Cardiac fibroblast (primary cell): ENCODE measurements at regions not wholly inside any gene's neighbourhood (a gene's known extent, or its start where the extent isn't known, plus 50 kb on each side); places are given as distances from the start of the nearest gene placed in this dataset.

Experiments used
- DNase-seq, 2 donors: peaks; one replicate each; pipeline versions ENCODE4 v3.0.0 to v3.0.0-alpha.2; 2010; ENCODE audit warnings: low read depth in 2 of 2
- H3K4me3 ChIP-seq, 2 donors: replicated peaks in 1 of 2; 1 replicate in 1 of 2; 2 replicates in 1 of 2; pipeline ENCODE4 v1.5.1; 2011; ENCODE audit warnings: low read depth in 2 of 2, low read length in 2 of 2, mild to moderate bottlenecking in 2 of 2, moderate library complexity in 1 of 2
- TF ChIP-seq, protein P1 (sequence below): IDR thresholded peaks from one replicate; pipeline ENCODE4 v1.5.1; 2011; ENCODE audit warnings: low read depth, mild to moderate bottlenecking, low read length, inconsistent platforms

DNA sequence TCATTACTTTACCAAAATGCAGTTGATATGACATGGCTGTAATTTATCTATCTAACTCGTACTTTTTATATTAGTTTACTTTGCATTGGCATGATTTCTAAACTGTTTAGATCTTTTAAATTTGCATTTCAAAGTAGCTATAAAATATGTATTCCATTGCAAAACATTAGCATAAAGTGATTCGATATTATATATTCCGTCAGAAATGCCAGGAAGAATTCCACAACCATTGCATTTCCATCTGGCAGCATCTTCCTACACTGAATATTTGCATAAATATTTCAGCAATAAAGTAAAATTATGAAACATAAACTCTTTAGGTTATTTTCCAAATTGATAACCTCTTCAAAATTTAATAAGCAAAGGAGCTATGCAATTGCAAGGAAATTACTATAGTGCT lies 546.6 kb downstream of the MFSD1 start:
- DNase-seq = no peak
- no peak overlapping the region for H3K4me3 ChIP-seq
- TF ChIP-seq, protein P1, sequence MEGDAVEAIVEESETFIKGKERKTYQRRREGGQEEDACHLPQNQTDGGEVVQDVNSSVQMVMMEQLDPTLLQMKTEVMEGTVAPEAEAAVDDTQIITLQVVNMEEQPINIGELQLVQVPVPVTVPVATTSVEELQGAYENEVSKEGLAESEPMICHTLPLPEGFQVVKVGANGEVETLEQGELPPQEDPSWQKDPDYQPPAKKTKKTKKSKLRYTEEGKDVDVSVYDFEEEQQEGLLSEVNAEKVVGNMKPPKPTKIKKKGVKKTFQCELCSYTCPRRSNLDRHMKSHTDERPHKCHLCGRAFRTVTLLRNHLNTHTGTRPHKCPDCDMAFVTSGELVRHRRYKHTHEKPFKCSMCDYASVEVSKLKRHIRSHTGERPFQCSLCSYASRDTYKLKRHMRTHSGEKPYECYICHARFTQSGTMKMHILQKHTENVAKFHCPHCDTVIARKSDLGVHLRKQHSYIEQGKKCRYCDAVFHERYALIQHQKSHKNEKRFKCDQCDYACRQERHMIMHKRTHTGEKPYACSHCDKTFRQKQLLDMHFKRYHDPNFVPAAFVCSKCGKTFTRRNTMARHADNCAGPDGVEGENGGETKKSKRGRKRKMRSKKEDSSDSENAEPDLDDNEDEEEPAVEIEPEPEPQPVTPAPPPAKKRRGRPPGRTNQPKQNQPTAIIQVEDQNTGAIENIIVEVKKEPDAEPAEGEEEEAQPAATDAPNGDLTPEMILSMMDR = no peak

DNA sequence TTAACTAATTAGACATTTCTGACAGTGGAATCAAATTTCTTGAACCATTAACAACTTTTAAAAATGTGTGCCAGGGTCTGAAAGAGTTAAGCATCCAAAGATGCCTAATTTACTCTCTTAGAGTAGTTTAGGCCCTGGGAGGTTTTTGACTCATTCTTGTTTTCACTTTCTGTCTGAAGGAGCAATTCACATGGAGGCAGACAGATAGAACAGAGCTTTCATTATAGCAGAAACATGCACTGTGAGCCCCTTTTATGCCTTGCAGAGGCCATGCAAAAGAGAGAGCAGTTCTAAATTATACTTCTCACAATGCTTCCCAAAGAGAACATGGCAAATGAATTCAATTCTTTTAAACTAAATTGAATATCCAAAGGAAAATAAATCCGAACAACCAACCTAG lies 554.8 kb downstream of the MFSD1 start:
- DNase-seq = no peak
- H3K4me3 ChIP-seq = no peak overlapping the region
- TF ChIP-seq, protein P1 = no peak

DNA sequence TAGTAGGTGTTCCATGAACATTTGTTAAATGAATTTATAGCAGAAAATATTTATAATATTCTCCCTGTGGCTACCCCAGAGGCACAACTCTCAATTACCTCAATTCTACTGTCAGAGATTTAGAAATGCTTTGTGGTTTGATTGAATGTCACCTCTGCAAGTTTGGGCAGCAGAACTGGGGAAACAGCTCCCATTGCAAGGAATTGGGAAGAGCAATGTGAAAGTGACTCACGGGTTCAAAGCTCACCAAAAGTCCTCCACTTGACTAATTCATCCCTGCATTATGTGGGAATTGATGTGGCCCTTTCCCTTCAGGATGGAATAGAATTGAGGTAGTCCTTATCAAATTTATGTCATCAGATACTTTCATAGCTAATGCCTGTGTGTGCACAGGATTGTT lies 562.7 kb downstream of the MFSD1 start:
- H3K4me3 ChIP-seq = no peak overlapping the region
- DNase-seq = no peak
- TF ChIP-seq, protein P1 = no peak

DNA sequence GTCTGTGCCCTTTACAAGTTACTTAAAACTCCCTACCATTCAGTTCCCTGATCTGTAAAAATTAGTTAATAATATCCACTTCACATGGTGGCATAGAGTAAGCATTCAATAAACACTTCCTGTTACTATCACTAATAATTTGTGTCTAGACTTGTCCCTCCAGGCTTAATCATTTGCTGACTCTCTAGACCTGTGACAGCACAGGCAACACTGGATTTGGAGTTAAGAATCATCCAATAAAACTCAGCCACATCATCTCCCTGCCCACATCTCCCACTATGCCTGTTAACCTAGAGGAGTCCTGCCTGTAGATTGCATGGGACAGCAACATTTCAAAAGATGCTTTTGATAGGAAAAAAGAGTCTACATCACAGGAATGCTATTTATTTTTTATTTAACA lies 564.6 kb downstream of the MFSD1 start:
- DNase-seq = no peak
- no peak overlapping the region for H3K4me3 ChIP-seq
- TF ChIP-seq, protein P1 = no peak

DNA sequence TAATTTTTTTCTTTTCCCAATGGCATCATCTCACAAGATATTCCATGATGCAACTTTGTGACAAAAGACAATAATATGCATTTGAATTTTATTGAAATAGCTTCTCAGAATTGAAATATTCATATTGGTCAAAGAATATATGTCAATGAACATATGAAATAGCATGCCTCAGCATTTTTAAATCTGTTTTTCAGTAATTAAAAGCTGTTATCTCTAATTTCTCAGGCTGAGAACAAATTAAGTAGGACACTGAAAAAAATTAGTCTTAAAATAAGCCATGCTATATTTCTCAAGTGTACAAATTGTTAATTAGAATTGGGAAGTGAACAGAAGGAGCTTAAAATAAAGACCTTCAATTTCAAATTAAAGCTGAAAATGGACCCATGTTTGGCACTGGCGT lies 570.1 kb downstream of the MFSD1 start:
- TF ChIP-seq, protein P1 = no peak
- H3K4me3 ChIP-seq = no peak overlapping the region
- DNase-seq = no peak

DNA sequence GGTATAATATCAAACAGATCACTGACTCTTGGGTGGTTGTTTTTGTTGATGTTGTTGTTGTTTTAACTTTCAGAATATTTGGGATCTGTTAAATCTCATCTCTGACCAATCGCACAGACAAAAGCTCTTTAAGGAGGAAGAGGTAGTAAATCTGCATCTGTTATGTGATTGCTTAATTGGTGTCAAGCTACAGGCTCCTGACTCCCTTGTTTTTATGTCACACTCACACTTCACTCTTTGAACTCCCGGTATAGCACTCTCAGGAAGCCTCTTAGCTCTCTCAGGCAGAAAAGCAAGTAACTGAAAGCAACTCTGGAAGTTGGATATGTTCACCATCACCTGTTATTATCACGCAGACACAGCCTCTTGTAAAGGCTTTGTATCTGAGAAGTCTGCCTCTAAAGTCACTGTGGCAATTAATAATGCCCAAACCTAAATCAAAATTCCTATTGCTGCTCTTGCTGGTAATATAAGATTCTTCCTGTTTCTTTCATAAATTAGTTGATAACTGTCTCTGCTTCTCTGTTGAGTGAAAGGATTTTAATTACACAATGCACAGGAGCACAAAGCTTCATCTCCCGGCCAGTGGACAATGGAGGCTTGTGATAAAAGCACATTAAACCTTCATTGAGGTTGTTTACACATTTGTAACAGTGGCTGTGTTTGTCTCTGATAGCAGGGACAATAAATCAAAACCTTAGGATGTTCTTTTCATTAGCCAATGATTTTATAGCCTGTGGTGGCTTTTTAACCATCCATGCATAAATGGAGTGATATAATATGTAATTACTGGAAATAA lies 576.7 kb downstream of the MFSD1 start:
- TF ChIP-seq, protein P1 = no peak
- H3K4me3 ChIP-seq = no peak overlapping the region
- no peak for DNase-seq

DNA sequence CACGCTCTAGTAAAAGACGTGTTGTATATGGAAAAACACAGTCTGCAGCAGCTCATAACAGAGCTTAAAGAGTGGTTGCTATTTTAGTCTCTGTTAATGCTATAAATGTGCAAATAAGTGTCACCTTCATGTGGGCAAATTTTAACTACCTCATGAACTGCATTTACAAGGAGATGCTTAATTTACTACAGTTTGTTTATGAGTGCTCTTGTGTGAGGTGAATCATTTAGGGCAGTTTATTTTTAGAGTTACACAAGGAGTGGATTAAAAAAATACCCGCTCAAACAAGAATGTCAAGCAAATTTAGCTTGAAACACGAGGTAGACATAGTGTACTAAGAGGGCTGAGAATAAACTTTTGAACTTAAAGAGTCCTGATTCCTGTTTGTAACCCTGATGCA lies 579.0 kb downstream of the MFSD1 start:
- TF ChIP-seq, protein P1 = no peak
- no peak overlapping the region for H3K4me3 ChIP-seq
- DNase-seq = no peak
